Tibial nerve (tissue), 4 donors: ENCODE measurements at regions not wholly inside any gene's neighbourhood (a gene's known extent, or its start where the extent isn't known, plus 50 kb on each side); places are given as distances from the start of the nearest gene placed in this dataset.
"Not testable (repeated sequence)": the region's sequence is repeated elsewhere in the genome, so short reads cannot be mapped to it uniquely, and the experiment has no call there.

Experiments used
- CTCF ChIP-seq, 5 experiments: fragments of 200-600 bp in 3 of 5; fragments of 450-650 bp in 2 of 5; sonication (generic) in 3 of 5; IDR thresholded peaks; one replicate each; pipeline ENCODE4 v1.5.1; 2016 to 2019; ENCODE audit warnings: antibody characterized with exemption in 5 of 5, mild to moderate bottlenecking in 3 of 5, moderate library complexity in 2 of 5
- EP300 ChIP-seq, 2 donors: sonication (generic); formaldehyde crosslinking; IDR thresholded peaks; one replicate each; pipeline ENCODE4 v1.6.1; 2017; ENCODE audit warnings: antibody characterized with exemption in 2 of 2, mild to moderate bottlenecking in 1 of 2
- POLR2A ChIP-seq, 2 donors: fragments of 450-650 bp; IDR thresholded peaks; one replicate each; pipeline ENCODE4 v1.6.1; 2017; ENCODE audit warnings: antibody characterized with exemption in 2 of 2, mild to moderate bottlenecking in 2 of 2, moderate library complexity in 2 of 2

GRCh38 chr15:99790751-99791150, 57.5 kb upstream of the LYSMD4 start:
- not testable (repeated sequence) for TF ChIP-seq CTCF, POLR2A, EP300 (IDR thresholded peaks at IDR 0.05)
